HG03064 (cell line): ENCODE measurements at regions not wholly inside any gene's neighbourhood (a gene's known extent, or its start where the extent isn't known, plus 50 kb on each side); places are given as distances from the start of the nearest gene placed in this dataset.

ENCODE experiments used
- ATAC-seq: cut with Tn5 transposase; IDR thresholded peaks from one replicate; pipeline ENCODE4 v1.9.1; 2021; ENCODE audit warnings: low read depth; ENCODE audit not compliant: unreplicated experiment

- no peak for ATAC-seq
These were observed 50.9 kb upstream of the NLK start for GRCh38 chr17:27991462-27991993.
